PFSK-1 (cell line): ENCODE measurements at regions not wholly inside any gene's neighbourhood (a gene's known extent, or its start where the extent isn't known, plus 50 kb on each side); places are given as distances from the start of the nearest gene placed in this dataset.

Source experiments
- FOXP2 ChIP-seq: optimal IDR thresholded peaks from 2 replicates; pipeline ENCODE3; 2011; ENCODE audit warnings: borderline replicate concordance, control low read depth, inconsistent platforms; ENCODE audit not compliant: insufficient read depth; ENCODE audit errors: extremely low read length, extremely low read depth
- POLR2AphosphoS5 ChIP-seq: IDR thresholded peaks from 2 replicates; pipeline ENCODE4 v1.6.1; 2012; ENCODE audit warnings: low read depth, mild to moderate bottlenecking, control low read depth, low read length, moderate library complexity
- SIN3A ChIP-seq: IDR thresholded peaks from 2 replicates; pipeline ENCODE4 v1.6.1; 2012; ENCODE audit warnings: mild to moderate bottlenecking, low read length, moderate library complexity, borderline replicate concordance; ENCODE audit not compliant: insufficient read depth
- TAF1 ChIP-seq: IDR thresholded peaks from 2 replicates; pipeline ENCODE4 v1.6.1; 2012; ENCODE audit warnings: low read length, control low read depth, borderline replicate concordance; ENCODE audit not compliant: insufficient read depth
- TF ChIP-seq, protein P1 (sequence below), 2 experiments: IDR thresholded peaks; 2 replicates each; pipeline versions ENCODE4 v1.6.1 to v1.8.0; 2011 to 2012; ENCODE audit warnings: low read depth in 2 of 2, low read length in 2 of 2, control low read depth in 1 of 2, inconsistent platforms in 1 of 2, mild to moderate bottlenecking in 1 of 2, moderate library complexity in 1 of 2; ENCODE audit not compliant: insufficient read depth in 1 of 2

DNA sequence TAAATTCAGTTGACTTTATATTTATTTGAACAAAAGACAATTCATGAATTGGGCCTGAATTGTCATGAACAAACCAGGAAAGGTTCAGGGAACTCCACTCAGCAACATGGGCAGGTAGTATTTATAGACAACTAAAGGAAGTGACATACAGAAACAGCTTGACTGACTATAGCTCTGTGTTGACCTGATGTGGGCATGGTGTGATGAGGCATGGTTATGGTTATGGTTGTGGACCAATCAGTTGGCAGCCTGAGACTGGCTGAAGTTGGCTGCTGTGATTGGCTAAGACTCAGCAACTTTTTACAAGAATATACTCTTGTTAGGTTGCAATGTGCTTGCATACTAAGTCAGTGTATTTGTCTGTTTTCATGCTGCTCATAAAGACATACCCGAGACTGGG is 108.4 kb downstream of the HS3ST3B1 start:
- TF ChIP-seq POLR2AphosphoS5: no peak
- TF ChIP-seq SIN3A: no peak
- TF ChIP-seq, protein P1, sequence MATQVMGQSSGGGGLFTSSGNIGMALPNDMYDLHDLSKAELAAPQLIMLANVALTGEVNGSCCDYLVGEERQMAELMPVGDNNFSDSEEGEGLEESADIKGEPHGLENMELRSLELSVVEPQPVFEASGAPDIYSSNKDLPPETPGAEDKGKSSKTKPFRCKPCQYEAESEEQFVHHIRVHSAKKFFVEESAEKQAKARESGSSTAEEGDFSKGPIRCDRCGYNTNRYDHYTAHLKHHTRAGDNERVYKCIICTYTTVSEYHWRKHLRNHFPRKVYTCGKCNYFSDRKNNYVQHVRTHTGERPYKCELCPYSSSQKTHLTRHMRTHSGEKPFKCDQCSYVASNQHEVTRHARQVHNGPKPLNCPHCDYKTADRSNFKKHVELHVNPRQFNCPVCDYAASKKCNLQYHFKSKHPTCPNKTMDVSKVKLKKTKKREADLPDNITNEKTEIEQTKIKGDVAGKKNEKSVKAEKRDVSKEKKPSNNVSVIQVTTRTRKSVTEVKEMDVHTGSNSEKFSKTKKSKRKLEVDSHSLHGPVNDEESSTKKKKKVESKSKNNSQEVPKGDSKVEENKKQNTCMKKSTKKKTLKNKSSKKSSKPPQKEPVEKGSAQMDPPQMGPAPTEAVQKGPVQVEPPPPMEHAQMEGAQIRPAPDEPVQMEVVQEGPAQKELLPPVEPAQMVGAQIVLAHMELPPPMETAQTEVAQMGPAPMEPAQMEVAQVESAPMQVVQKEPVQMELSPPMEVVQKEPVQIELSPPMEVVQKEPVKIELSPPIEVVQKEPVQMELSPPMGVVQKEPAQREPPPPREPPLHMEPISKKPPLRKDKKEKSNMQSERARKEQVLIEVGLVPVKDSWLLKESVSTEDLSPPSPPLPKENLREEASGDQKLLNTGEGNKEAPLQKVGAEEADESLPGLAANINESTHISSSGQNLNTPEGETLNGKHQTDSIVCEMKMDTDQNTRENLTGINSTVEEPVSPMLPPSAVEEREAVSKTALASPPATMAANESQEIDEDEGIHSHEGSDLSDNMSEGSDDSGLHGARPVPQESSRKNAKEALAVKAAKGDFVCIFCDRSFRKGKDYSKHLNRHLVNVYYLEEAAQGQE (IDR thresholded peaks at IDR 0.05; ENCODE audit: insufficient read depth in 1 of 2, low read depth in 2 of 2, low read length in 2 of 2): no peak
- no peak for TF ChIP-seq TAF1
- TF ChIP-seq FOXP2: no peak
